Mucosa of descending colon (tissue), 3 donors: ENCODE measurements at regions not wholly inside any gene's neighbourhood (a gene's known extent, or its start where the extent isn't known, plus 50 kb on each side); places are given as distances from the start of the nearest gene placed in this dataset.

Experiments
- ATAC-seq: fragments of 200-7000 bp; cut with Tn5 transposase; one replicate; pipeline ENCODE4 v1.9.1; 2020; ENCODE audit warnings: mild to moderate bottlenecking, moderate library complexity
- DNase-seq, 3 donors: peaks; one replicate each; pipeline ENCODE4 v3.0.0-alpha.2; 2020
- H3K36me3 ChIP-seq: fragments of 200-600 bp; one replicate; pipeline ENCODE4 v1.8.0; 2021; ENCODE audit warnings: low read depth, mild to moderate bottlenecking
- H3K4me1 ChIP-seq: fragments of 200-600 bp; one replicate; pipeline ENCODE4 v1.8.0; 2021; ENCODE audit warnings: low read depth, mild to moderate bottlenecking
- H3K4me3 ChIP-seq: fragments of 200-600 bp; one replicate; pipeline ENCODE4 v1.8.0; 2021; ENCODE audit warnings: mild to moderate bottlenecking
- H3K9me3 ChIP-seq: fragments of 200-600 bp; one replicate; pipeline ENCODE4 v1.8.0; 2021; ENCODE audit warnings: mild to moderate bottlenecking
- CTCF ChIP-seq: fragments of 200-600 bp; IDR thresholded peaks from one replicate; pipeline ENCODE4 v1.8.0; 2022; ENCODE audit warnings: antibody characterized with exemption, mild to moderate bottlenecking
- intact Hi-C, 2 donors: fragments of 100-400 bp; cut with DNase I in 1 of 2; cut with micrococcal nuclease in 1 of 2; formaldehyde crosslinking; loops; one replicate each; pipeline versions ENCODE4 v1.11.0 to v1.11.1; 2022; cut with DNase I, micrococcal nuclease
- donor health status: DM: no; HTN: no; CAD: no; lungs with moderate emphysema.
- donor health status: DM: no; HTN: no; CAD: no.
- donor health status: DM: no; HTN: yes; CAD: no.

DNA sequence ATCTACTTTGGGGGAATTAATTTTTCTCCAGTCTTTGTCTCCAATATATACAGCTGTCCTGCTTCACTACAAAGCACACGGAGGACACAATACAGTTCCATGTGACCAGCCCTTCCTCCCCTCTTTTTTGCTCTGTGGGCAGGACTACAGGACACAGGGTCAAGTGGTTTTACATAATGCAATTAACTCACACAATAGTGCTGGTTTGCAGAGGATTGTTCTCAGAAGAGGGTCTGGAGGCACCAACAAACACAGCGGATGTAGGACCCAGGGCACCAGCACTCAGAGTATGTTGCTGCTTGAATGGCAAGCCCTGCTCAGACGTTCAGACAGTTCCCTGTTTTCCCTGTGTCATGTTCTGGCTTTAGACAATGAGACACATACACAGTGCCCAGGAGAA lies 52.0 kb upstream of the NPTX2 start:
- TF ChIP-seq CTCF = no peak
- H3K36me3 ChIP-seq = no peaks in the 10 kb centered on the region
- H3K9me3 ChIP-seq = no peaks in the 10 kb centered on the region
- DNase-seq (no peak), ATAC-seq (no peak)
- H3K4me3 ChIP-seq = no peak overlapping the region
- intact Hi-C loops = no loop called here
- no peaks in the 10 kb centered on the region for H3K4me1 ChIP-seq

- Histone ChIP-seq H3K4me3 (no peak overlapping the region), H3K9me3 (no peaks in the 10 kb centered on the region), H3K36me3 (no peaks in the 10 kb centered on the region), H3K4me1 (no peaks in the 10 kb centered on the region)
- no peak for TF ChIP-seq CTCF
- intact Hi-C loops = no loop called here
- no peak for DNase-seq
- no peak for ATAC-seq
Observed at GRCh38 chr7:98562871-98563495, 54.1 kb upstream of the NPTX2 start.

- no peaks in the 10 kb centered on the region for H3K9me3 ChIP-seq
- no peak for TF ChIP-seq CTCF
- ATAC-seq (no peak), DNase-seq (no peak)
- intact Hi-C loops = no loop called here
- H3K36me3 ChIP-seq = no peaks in the 10 kb centered on the region
- no peak overlapping the region for H3K4me3 ChIP-seq
- H3K4me1 ChIP-seq = no peaks in the 10 kb centered on the region
Observed at GRCh38 chr7:98562381-98562823, 54.7 kb upstream of the NPTX2 start.

GRCh38 chr7:98559958-98560357 lies 57.1 kb upstream of the NPTX2 start:
- no peak for DNase-seq

GRCh38 chr7:98559219-98559618 lies 57.9 kb upstream of the NPTX2 start:
- Histone ChIP-seq H3K4me3 (no peak overlapping the region), H3K4me1 (no peaks in the 10 kb centered on the region), H3K9me3 (no peaks in the 10 kb centered on the region), H3K36me3 (no peaks in the 10 kb centered on the region)
- TF ChIP-seq CTCF = no peak
- no peak for DNase-seq
- no peak for ATAC-seq
- intact Hi-C loops = no loop called here

More at GRCh38 chr7:98559958-98560357, 57.1 kb upstream of the NPTX2 start:
- Histone ChIP-seq H3K4me3 (no peak overlapping the region), H3K9me3 (no peaks in the 10 kb centered on the region), H3K36me3 (no peaks in the 10 kb centered on the region), H3K4me1 (no peaks in the 10 kb centered on the region)
- intact Hi-C loops = no loop called here
- TF ChIP-seq CTCF = no peak
- ATAC-seq = no peak
